GM10248 (cell line): ENCODE measurements at regions not wholly inside any gene's neighbourhood (a gene's known extent, or its start where the extent isn't known, plus 50 kb on each side); places are given as distances from the start of the nearest gene placed in this dataset.

Source experiments
- CTCF ChIA-PET: fragments of 300-600 bp; sonication (Branson Sonifier 250); formaldehyde crosslinking; extraction: SDS; loops from one replicate; lab custom pipeline; 2021; ENCODE audit warnings: antibody characterized with exemption; lab: Yijun Ruan, JAX
- POLR2A ChIA-PET: fragments of 350-650 bp; sonication (Branson Sonifier 250); formaldehyde crosslinking; extraction: SDS; loops from one replicate; lab custom pipeline; 2020; ENCODE audit warnings: antibody characterized with exemption; lab: Yijun Ruan, JAX
- DNase-seq: peaks from one replicate; pipeline ENCODE4 v3.0.0; 2012; ENCODE audit errors: extremely low spot score
- CTCF ChIP-seq: IDR thresholded peaks from 2 replicates; pipeline ENCODE4 v1.5.1; 2012; ENCODE audit warnings: mild to moderate bottlenecking, low read depth; ENCODE audit errors: extremely low read depth, missing control alignments, control extremely low read depth

GRCh38 chr21:16059981-16060380 is 330.2 kb downstream of the USP25 start:
- TF ChIP-seq CTCF, result no peak
- DNase-seq, result no peak
- ChIA-PET CTCF (no interaction called here), POLR2A (no interaction called here)

- TF ChIP-seq CTCF, result no peak
- POLR2A ChIA-PET, result no interaction called here
- no peak for DNase-seq
- CTCF ChIA-PET, result no interaction called here
These were observed 331.4 kb downstream of the USP25 start for GRCh38 chr21:16061194-16061593.

- ChIA-PET POLR2A (no interaction called here), CTCF (interaction anchor here (0.7 kb wide), 1 partner anchor 85 kb away, joined by 3 read pairs; no protein-coding TSS in a partner anchor)
- TF ChIP-seq CTCF, result no peak
- no peak for DNase-seq
These were observed 339.7 kb downstream of the USP25 start for GRCh38 chr21:16069178-16070112.

GRCh38 chr21:16070207-16070651 is 340.4 kb downstream of the USP25 start:
- POLR2A ChIA-PET, result no interaction called here
- CTCF ChIA-PET, result interaction anchor here (0.7 kb wide), 1 partner anchor 84 kb away, joined by 3 read pairs; no protein-coding TSS in a partner anchor
- DNase-seq, result no peak

GRCh38 chr21:16071092-16071491 is 341.3 kb downstream of the USP25 start:
- ChIA-PET CTCF (interaction anchor here (1.0 kb wide), 1 partner anchor 11 kb away, joined by 3 read pairs; no protein-coding TSS in a partner anchor), POLR2A (no interaction called here)
- TF ChIP-seq CTCF, result no peak
- no peak for DNase-seq

More at GRCh38 chr21:16070207-16070651, 340.4 kb downstream of the USP25 start:
- no peak for TF ChIP-seq CTCF

GRCh38 chr21:16071761-16072160 is 342.0 kb downstream of the USP25 start:
- no peak for TF ChIP-seq CTCF
- no peak for DNase-seq
- POLR2A ChIA-PET, result no interaction called here
- CTCF ChIA-PET, result interaction anchor here (1.1 to 1.6 kb wide), 3 partner anchors 10 to 44 kb away, joined by 3 read pairs; no protein-coding TSS in a partner anchor
